ENCODE measurements at regions not wholly inside any gene's neighbourhood (a gene's known extent, or its start where the extent isn't known, plus 50 kb on each side); places are given as distances from the start of the nearest gene placed in this dataset.
"Not testable (repeated sequence)": the region's sequence is repeated elsewhere in the genome, so short reads cannot be mapped to it uniquely, and the experiment has no call there.

GRCh38 chr5:135279328-135279727 is 119.7 kb downstream of the MACROH2A1 start:
- no peak for DNase-seq

DNA sequence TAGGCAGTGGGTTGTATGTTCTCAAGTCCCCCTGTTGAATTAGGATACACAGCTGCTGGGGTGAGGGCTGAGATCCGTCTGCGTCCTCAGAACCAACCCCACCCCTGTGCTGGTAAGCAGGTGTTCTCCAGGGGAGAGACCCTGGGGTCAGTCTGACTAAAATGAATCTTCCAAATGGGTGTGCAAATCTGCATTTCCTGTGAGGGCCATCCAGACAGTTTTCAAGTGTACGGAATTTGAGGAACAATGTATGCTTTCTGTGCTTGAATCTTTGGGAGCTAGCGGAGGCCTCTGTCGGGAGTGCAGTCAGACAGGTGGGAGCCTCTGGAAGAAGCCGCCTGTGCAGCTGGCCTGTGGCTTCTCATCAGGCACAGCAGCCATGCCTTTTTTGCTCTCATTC is 122.9 kb downstream of the MACROH2A1 start:
- DNase-seq, result no peak

DNA sequence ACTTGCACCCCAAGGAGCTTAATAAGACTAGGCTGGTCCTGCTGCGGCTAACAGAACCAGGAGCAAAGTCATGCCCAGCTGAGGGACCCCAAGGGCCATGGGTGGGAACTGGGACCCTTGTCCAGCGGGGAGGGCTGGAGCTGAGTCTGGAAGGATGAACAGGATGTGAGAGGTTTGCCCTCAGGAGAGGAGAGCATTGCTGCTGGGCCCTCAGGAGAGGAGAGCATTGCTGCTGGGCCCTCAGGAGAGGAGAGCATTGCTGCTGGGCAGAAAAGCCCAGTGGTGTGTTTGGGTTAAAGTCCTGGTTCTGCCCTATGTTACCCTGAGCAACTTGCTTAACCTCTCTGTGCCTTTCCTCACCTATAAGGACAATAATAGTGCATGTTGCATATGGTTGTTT is 125.8 kb downstream of the MACROH2A1 start:
- no peak for DNase-seq

GRCh38 chr5:135272311-135272805 is 126.7 kb downstream of the MACROH2A1 start:
- no peak for DNase-seq

GRCh38 chr5:135271533-135272310 is 127.3 kb downstream of the MACROH2A1 start:
- no peak for DNase-seq

DNA sequence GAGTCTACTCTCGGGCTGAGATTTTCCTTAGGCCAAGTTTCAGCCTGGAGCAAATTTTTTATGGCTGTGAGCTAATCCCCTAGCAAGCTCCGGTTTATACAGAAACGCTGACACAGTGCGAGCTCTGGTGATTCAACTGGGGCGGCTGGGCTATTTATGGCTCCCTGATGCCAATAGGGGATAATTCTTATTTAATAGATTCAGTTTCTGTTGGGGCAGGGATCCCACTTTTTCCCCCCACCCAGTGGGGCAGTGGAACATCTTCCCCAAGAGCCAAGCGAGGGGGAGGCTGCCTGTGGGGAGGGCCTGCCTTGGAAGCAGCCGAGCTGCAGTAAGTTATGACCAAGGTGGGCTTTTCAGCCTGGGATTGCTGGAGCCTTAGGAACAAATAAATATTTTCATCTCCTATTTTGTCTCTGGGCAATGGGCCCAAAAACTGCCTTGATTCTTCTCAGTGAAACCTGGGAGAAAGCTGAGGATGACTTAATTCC is 129.1 kb downstream of the MACROH2A1 start:
- DNase-seq, result no peak

DNA sequence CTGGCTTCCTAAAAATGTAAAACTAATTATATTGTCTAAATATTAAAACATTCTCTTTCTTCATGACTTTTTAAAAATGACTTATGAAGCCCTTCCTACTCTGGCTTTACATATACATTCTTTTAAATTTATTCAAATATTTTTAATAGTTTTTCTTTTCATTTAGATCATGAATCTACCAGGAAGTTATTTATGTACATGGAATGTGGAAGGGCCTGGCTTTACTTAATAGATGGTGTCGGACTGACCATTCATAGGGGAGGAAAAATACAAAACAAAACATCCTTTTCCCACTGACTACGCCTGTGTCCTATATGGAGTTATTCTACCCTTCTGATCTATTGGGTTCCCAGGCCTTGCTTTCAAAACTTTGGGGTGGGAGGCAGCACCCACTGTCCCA is 129.8 kb downstream of the MACROH2A1 start:
- no peak for DNase-seq

DNA sequence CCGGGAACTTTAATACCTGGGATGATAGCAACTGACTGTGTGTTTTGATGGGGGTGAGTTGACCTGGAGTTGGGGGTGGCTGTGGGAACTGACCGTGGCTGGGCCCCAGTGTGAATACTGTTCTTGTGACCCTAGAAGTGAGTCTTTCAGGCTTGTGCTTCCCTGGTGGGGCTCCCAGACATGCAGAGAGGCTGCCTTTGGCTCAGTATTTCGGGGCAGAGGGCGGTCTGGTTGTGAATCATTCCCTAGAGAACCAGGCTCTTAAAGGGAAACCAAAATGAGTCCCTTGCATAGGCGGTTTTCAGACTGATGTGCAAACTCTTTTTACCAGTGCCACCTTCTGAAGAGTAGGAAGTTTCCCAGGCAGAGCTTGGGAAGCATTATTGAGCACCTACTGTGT is 132.1 kb downstream of the MACROH2A1 start:
- DNase-seq, result no peak

DNA sequence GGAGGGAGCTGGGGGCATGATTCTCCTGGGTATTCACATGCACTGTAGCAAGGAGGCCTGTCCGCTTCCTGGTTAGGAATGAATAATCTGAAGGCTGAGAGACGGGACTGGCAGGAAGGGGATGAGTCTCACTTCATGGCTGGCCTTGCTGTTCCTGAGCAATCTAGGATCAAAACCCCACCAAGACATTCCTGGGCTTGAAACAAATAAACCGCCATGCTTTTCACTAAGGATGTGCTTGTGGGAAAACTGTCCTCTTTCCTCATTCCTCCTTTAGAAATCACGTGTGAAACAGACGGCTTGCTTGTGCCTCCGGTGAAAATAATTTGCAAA is 132.8 kb downstream of the MACROH2A1 start:
- DNase-seq, result no peak

GRCh38 chr5:135265497-135266302 is 133.3 kb downstream of the MACROH2A1 start:
- no peak for DNase-seq

- DNase-seq, result no peak
Observed at GRCh38 chr5:135264451-135265440, 134.3 kb downstream of the MACROH2A1 start.

GRCh38 chr5:135263022-135263668 is 135.9 kb downstream of the MACROH2A1 start:
- no peak for DNase-seq

DNA sequence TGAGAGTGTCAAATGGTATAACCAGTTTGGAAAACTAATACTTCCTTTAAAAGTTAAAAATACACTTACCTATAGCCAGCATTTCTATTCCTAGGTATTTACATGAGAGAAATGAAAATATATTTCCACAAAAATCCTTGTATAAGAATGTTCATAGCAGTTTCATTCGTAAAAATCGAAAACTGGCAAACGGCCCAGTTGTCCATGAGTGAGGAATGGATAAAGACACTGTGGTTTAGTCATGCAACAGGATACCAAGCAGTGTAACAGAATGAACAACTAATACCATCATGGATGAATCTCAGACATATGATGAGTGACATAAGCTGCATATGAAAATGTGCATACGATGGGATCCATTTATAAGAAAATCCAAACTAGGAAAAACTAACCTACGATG is 136.7 kb downstream of the MACROH2A1 start:
- DNase-seq, result no peak

GRCh38 chr5:135260108-135260507 is 138.9 kb downstream of the MACROH2A1 start:
- not testable (repeated sequence) for DNase-seq

DNA sequence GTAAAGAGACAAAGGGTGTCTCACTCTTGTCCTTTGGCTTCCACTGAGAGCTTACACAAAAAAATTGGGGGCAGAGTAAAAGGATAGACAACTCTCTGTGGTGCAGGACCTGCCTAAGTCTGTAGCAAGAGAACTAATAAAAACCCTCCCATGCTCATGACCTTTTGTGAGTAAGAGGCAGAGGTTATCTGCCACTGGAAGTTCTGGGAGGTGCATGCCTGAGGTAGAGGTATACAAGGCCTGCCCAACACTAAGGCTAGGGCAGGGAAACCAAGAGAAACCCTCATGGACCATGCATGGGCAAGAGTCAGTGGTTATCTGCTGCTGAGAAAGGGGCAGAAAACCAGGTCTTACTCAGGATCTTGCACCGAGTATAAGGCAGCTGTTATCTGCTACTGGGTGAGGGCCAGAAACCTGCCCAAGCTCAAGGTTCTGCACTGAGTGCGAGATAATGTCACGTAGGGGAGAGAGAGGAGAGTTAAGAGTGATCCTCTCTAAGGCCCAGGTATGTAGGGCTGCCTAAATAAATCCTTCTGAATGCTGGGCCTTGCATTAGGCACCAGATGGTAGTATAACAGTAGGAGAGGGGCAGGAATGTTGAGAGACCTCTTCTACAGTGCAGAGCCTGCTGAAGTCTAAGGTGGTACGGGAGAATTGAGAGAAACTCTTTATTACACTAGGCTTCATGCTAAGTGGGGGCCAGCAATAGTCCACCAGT is 143.4 kb downstream of the MACROH2A1 start:
- DNase-seq, result no peak

DNA sequence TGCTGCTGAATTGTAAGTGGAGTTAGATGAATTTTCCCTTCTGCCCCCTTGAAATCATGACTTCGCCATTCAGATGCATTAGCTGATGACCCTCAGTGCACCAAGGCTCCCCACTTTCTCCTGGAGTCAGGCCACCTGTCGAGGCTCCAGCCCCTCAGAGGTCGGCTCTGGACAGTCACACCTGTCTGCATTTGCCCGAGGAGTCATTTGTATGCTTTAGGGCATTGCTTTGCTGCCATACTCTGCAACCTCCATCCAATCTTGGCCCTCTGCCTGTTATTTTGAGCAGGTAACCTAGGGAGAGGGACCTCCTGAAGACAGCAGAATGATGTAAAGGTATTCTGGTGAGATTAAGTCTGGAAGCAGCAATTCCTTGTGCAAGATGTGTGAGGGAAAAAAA is 144.8 kb downstream of the MACROH2A1 start:
- no peak for DNase-seq

DNA sequence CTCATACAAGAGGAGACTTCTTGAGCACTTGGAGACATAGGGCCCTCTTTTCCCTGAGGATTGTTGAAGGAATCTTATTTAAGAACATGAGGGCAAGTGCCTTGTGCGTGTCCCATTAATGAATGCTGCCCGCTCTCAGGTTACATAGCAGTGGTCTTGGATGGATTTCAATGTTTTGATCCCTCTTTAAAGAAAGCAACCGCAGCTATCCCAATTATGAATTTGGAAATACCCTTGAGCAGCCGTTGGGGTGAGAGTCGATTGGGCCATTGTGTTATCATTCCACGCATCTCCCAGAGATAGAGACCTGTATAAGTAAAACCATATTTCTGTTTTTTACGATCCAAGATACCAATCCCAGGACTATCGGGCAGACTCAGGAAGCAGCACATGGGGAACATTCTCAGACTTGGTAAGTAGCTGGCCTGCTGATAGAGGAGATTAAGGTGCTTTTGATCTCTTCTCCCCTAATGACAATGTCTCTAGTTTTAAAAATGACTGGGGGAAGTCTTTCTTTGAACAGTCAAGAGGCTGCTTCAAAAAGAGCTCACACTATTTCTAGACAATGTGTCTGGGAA is 145.3 kb downstream of the MACROH2A1 start:
- no peak for DNase-seq

DNA sequence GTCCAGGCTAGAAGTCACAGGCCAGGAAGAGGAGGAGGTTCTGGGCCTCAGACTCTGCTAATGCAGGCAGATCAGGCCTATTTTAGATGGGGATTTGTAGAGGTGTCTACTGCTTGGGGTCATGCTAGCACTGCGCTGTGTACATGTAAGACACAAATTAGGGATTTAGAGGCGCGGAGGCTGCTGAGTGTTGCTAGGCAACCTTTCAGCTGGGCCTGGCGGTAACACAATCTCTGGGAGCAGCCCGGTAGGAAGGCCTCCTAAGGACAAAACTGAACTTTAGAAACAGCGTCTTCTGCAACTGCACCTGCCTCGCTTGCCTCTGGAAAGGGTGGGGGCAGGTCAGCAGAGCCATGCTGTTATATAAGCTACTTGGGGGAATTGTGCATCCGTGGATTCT is 147.9 kb downstream of the MACROH2A1 start:
- DNase-seq, result no peak

DNA sequence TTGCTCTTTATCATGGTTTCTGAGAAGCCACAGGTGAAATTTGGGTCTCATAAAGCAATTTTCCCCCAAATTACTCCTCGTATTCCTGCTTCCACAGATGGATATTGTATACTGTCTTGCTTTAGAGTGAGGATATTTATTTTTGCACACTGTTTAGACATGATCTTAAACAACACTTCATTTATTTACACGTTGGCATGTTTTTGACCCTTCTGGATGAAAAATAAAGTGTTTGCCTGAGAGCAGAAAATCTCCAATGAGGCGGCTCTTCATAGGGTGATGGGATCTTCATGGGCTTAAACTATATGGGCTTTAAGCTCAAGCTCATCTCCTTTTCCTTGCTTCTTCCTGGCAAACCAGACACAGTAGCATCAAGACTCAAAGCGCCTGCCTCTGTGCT is 148.4 kb downstream of the MACROH2A1 start:
- no peak for DNase-seq

DNA sequence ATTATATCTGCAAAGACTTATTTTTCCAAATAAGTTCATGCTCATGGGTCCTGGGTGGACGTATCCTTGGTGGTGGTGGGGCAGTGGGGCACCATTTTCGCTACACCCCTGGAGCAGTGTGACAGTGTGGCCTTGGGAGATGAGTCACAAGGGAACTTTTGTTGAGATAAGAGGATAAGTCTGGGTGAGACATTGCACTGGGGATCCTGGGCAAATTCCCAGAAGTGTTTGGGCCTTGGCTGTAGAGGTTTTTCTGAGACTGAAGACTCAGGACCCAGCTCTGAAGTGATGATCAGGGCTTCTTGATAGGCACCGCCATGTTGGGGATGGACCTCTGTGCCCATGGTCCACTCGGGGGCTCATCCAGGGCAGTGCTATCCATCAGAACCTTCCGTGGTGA is 149.4 kb downstream of the MACROH2A1 start:
- no peak for DNase-seq

- no peak for DNase-seq
Observed at GRCh38 chr5:135248801-135249231, 150.2 kb downstream of the MACROH2A1 start.
